A673 (cell line): ENCODE measurements at regions not wholly inside any gene's neighbourhood (a gene's known extent, or its start where the extent isn't known, plus 50 kb on each side); places are given as distances from the start of the nearest gene placed in this dataset.

ENCODE experiments used
- CTCF ChIP-seq: fragments of 300-800, 200-600 bp; sonication (generic); conservative IDR thresholded peaks from 2 replicates; pipeline ENCODE4 v1.5.1; 2017; ENCODE audit warnings: low read depth, mild to moderate bottlenecking, antibody characterized with exemption, low read length, moderate library complexity, mixed read lengths
- EZH2 ChIP-seq: fragments of 200-600 bp; sonication (generic); IDR thresholded peaks from 2 replicates; pipeline ENCODE4 v1.6.1; 2017; ENCODE audit warnings: borderline replicate concordance, low read depth, mild to moderate bottlenecking, mixed read lengths, antibody characterized with exemption, low read length; ENCODE audit not compliant: poor library complexity, severe bottlenecking

GRCh38 chr13:109840893-109841287 is 54.5 kb upstream of the IRS2 start:
- TF ChIP-seq CTCF (no peak), EZH2 (no peak)
